ENCODE measurements at regions not wholly inside any gene's neighbourhood (a gene's known extent, or its start where the extent isn't known, plus 50 kb on each side); places are given as distances from the start of the nearest gene placed in this dataset.

- no peak for DNase-seq (ENCODE audit: low spot score)
Measured at GRCh38 chr2:234339011-234339410, 157.9 kb downstream of the ARL4C start.

DNA sequence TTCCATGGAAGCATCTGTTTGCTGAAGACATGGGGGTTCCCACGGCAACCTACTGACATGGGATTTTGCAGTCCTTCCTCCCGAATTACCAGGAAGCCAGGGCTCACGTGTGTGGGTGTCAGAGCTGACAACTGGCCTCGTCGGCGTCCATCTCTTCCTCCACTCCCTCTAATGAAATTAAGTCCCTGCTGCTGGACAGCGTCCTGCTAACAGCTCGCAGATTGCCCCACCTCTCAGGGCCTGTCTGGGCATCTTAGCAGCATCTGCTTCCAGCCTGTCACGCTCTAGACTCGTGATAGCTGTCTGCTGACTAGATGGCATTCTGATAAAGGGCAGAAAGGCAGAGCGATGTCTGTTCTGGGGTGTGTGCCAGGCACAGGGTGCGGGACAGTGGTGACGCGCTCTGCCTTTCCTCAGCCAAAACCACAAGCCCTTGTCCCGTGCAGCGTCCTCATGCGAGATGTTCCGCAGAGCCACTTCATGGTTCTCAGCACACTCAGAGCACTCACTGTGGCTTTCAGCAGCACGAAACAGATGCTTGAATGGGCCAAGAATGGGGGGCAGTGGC lies 161.1 kb downstream of the ARL4C start:
- DNase-seq (ENCODE audit: low spot score): peak; percentile 71

- DNase-seq (ENCODE audit: low spot score): no peak
Measured at GRCh38 chr2:234334756-234335155, 162.1 kb downstream of the ARL4C start.

DNA sequence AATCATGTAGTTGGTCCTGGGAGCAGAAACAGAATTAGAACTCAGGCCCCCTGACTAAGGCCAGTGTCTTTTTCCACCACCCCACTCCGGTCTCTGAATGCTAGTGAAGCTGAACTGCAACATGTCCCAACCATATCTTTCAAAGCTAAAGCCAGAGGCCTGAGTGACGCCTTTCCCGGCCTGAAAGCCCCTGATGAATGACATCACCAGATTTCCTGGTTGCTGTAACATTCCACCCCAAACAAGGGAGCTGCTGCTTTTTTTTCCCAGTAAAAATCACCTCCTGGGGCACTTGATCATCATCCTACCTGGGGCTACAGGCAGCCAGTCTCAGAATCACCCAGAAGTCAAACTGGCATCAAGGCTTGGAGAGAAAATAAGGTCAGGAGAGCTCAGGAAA lies 162.7 kb downstream of the ARL4C start:
- DNase-seq (ENCODE audit: low spot score): no peak

DNA sequence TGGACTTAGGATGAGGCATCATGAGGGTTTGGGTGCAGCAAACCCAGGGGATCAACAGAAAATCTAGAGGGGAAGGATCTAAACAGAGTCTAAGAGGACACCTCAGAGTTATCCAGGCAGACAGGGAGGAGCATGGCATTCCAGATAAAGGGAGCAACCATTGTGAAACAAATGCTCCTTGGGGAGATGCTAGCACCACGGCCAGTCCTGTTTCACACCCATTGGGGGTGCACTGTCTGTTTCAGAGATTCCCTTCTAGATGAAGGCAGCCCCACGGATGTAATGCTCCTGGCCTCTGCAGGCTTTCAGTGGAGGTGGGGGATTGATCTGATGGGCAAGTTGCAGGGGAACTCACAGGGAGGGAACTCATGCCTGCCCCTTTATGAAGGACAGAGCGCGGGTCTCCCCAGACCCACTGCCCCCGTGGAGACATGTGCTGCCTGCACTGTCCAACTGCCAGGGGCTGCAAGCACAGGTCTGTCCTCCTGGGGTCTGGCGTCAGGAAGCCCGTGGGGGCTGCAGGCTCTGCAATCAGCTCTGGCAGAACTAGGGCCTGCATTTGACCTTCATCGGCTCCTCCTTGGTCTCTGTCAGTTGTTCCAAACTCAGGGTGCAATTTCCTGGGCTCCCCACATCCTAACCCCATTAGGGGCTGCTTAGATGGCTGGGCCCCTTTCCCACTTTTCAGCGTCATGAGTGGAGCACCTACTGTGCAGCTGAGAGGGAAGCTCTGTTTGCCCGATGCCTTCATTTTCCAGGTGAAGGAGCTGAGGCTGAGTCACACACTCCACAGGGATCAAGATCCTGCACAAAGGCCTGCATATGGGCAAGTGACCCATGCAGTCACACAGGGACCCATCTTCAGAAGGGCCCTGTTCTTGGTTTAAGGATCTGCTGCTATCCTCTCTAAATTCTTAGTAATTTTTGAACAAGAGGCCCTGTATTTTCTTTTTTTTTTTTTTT lies 163.4 kb downstream of the ARL4C start:
- no peak for DNase-seq (ENCODE audit: low spot score)

- DNase-seq (ENCODE audit: low spot score): no peak
Measured at GRCh38 chr2:234331966-234332365, 164.9 kb downstream of the ARL4C start.

- no peak for DNase-seq (ENCODE audit: low spot score)
Measured at GRCh38 chr2:234331566-234331965, 165.3 kb downstream of the ARL4C start.

- DNase-seq (ENCODE audit: low spot score): no peak
Measured at GRCh38 chr2:234330902-234331301, 166.0 kb downstream of the ARL4C start.

- DNase-seq (ENCODE audit: low spot score): no peak
Measured at GRCh38 chr2:234329202-234329960, 167.5 kb downstream of the ARL4C start.

DNA sequence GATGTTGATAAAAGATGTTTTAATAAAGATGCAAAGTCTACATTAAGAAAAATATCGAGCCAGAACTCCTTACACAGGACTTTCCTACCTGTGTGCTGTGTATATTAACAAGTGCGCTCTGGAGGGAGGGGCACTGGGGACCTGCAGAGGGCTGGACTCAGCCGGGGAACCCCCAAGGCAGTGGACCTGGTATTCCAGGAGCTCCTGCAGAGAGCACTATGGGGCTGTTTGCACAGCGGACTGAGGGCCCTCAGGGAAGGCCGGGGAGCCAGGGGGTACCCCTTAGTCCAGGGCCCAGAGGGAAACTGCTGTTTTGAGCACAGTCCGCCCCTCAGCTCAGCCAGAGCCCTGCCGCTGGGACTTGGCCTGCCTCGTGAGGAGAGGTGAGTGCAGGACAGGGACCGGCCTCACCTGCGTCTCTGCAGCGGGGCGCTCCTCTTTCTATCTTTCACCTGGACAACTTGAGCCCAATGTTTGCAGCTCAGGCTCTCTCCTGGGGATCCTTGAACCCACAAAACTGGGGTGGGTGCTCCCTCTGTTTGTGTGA lies 168.4 kb downstream of the ARL4C start:
- no peak for DNase-seq (ENCODE audit: low spot score)

GRCh38 chr2:234326694-234327093 lies 170.2 kb downstream of the ARL4C start:
- no peak for DNase-seq (ENCODE audit: low spot score)

- DNase-seq (ENCODE audit: low spot score): peak; percentile 71
Measured at GRCh38 chr2:234324116-234324515, 172.8 kb downstream of the ARL4C start.

GRCh38 chr2:234322766-234323465 lies 174.0 kb downstream of the ARL4C start:
- no peak for DNase-seq (ENCODE audit: low spot score)

- no peak for DNase-seq (ENCODE audit: low spot score)
Measured at GRCh38 chr2:234320066-234320465, 176.8 kb downstream of the ARL4C start.

GRCh38 chr2:234318361-234318760 lies 178.5 kb downstream of the ARL4C start:
- DNase-seq (ENCODE audit: low spot score): no peak

- no peak for DNase-seq (ENCODE audit: low spot score)
Measured at GRCh38 chr2:234313558-234313957, 183.3 kb downstream of the ARL4C start.

DNA sequence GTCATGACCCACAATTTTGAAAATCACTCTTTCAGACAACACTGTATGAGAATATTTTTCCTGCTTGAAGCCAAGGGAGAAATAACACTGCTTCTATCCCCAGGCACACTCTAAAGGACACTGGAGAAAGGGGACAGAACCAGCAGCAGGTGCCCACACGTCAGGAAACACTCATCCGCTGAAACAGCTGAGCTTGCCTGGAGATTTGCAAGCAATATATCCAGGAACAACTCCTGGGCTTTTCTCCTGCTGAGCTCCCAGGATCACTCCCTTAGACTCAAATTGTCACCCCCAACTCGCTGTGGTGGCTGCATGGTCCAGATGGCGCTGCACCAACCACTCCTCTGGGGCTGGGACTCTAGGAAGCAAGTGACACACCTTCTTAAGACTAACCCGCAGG lies 186.7 kb downstream of the ARL4C start:
- DNase-seq (ENCODE audit: low spot score): no peak

DNA sequence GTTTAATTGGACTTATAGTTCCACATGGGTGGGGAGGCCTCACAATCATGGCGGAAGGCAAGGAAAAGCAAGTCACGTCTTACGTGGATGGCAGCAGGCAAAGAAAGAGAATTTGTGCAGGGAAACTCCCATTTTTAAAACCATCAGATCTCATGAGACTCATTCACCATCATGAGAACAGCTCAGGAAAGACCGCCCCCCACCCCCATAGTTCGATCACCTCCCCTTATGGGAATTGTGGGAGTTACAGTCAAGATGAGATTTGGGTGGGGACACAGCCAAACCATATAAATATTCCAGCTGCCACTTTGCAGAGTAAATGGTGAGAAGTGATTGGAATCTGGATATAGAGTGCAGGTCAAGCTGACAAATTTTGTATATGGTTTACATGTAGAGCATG lies 187.4 kb downstream of the ARL4C start:
- no peak for DNase-seq (ENCODE audit: low spot score)

DNA sequence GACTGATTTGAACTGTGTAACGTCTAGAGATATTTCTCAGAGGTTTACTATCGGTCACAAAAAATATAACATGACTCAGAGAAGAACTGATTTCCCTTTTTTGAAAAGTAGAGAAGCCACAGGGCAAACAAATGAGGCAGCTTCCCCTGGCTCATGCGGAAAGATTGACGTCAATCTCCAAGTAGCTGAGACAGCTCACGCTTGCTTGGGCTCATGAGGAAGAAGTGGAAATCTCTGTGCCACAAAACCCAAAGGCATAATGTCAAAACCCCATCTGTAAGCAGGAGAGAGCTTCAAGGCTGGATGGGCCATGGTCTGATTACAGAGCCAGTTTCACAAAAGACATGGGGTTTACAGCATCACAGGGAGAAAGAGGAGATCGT lies 188.1 kb downstream of the ARL4C start:
- DNase-seq (ENCODE audit: low spot score): peak; percentile 77

DNA sequence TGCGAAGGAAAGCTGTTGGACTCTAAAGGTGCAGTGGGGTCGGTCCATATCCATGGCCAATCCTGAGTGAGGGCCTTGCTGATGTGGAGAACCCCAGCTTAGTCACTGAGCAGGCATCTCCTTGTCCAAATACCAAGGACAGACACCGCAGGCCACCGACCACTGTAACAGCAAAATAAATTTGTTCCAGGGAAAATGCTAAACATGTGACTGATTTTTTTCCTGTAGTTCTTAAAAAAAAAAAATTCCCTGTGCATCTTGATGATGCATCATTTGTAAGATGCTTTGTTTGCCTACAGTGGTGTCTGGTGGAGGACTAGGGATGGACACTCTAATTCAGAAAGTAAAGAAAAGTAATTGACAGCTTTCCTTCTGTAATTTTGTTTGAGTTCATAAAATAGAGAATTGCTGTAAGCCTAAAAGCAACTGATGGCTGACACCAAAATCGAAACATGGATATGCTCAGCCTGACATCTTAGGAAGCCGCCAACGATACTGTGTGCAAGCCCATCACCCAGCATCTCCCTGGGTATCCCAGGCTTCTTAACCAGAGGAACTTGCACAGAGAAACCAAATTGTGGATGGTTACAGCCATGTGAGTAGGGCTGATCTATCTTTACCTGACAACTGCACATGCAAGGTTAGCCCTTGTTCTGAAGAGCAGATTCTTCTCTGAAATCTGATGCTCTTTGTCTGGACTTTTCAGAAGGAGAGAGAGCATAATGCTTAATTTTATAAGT lies 188.6 kb downstream of the ARL4C start:
- DNase-seq (ENCODE audit: low spot score): no peak

DNA sequence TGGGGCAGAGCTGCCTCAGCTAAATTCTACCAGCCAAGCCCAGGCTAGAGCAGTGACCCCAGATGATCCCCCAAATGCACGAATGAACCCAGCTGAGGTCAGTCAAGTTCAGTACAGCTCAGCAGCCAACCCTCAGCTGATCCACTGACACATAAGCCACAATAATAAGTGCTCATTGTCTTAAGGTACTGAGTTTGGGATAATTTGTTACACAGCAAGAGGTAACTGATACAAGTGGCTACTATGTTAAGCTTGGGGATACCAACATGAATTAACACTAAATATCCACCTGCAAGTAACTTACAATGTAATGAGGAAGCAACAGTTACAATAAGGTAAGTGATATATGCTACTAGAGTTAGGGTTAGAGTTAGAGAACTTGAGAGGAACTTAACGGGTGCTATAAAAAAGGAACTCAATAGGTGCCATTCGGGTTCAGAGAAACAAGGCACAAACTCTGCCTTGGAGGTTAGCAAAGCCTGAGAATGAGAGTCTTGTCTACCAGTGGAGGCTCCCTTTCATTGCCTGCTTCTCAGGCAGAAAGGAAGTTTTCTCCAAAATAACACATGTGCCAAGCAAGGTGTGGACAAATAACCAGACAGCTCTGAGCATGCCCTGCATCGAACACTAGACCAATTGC lies 189.4 kb downstream of the ARL4C start:
- DNase-seq (ENCODE audit: low spot score): no peak
